Endothelial cell of umbilical vein (primary cell): ENCODE measurements at regions not wholly inside any gene's neighbourhood (a gene's known extent, or its start where the extent isn't known, plus 50 kb on each side); places are given as distances from the start of the nearest gene placed in this dataset.

Experiments used
- POLR2A ChIP-seq: IDR thresholded peaks from 2 replicates; pipeline ENCODE4 v1.6.1; 2012; ENCODE audit warnings: low read depth, mild to moderate bottlenecking, control low read depth, low read length
- TF ChIP-seq, protein P1 (sequence below), 2 donors: IDR thresholded peaks; 1 replicate in 1 of 2; 2 replicates in 1 of 2; pipeline ENCODE4 v1.5.1; 2011; ENCODE audit warnings: low read length in 2 of 2, mild to moderate bottlenecking in 2 of 2, moderate library complexity in 2 of 2, control low read depth in 1 of 2, inconsistent platforms in 1 of 2, low read depth in 1 of 2; ENCODE audit not compliant: insufficient read depth in 1 of 2; ENCODE audit errors: extremely low read depth in 1 of 2
- TF ChIP-seq, protein P2 (sequence below): IDR thresholded peaks from 2 replicates; pipeline ENCODE4 v1.6.1; 2011; ENCODE audit not compliant: insufficient read depth, insufficient read length

GRCh38 chr4:187006189-187006618, 282.5 kb upstream of the FAT1 start:
- TF ChIP-seq, protein P1, sequence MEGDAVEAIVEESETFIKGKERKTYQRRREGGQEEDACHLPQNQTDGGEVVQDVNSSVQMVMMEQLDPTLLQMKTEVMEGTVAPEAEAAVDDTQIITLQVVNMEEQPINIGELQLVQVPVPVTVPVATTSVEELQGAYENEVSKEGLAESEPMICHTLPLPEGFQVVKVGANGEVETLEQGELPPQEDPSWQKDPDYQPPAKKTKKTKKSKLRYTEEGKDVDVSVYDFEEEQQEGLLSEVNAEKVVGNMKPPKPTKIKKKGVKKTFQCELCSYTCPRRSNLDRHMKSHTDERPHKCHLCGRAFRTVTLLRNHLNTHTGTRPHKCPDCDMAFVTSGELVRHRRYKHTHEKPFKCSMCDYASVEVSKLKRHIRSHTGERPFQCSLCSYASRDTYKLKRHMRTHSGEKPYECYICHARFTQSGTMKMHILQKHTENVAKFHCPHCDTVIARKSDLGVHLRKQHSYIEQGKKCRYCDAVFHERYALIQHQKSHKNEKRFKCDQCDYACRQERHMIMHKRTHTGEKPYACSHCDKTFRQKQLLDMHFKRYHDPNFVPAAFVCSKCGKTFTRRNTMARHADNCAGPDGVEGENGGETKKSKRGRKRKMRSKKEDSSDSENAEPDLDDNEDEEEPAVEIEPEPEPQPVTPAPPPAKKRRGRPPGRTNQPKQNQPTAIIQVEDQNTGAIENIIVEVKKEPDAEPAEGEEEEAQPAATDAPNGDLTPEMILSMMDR (IDR thresholded peaks at IDR 0.05; ENCODE audit: extremely low read depth in 1 of 2, insufficient read depth in 1 of 2, low read depth in 1 of 2, low read length in 2 of 2), result no peak
- TF ChIP-seq POLR2A, result no peak
- TF ChIP-seq, protein P2, sequence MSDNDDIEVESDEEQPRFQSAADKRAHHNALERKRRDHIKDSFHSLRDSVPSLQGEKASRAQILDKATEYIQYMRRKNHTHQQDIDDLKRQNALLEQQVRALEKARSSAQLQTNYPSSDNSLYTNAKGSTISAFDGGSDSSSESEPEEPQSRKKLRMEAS, result no peak
